Urothelium cell line (cell line): ENCODE measurements at regions not wholly inside any gene's neighbourhood (a gene's known extent, or its start where the extent isn't known, plus 50 kb on each side); places are given as distances from the start of the nearest gene placed in this dataset.

ENCODE experiments used
- DNase-seq: peaks from one replicate; pipeline ENCODE4 v3.0.0; 2011; ENCODE audit warnings: low spot score, mixed read lengths
- FAIRE-seq: peaks from 2 replicates; lab custom pipeline; 2011; peaks lifted over from hg19 to GRCh38; lab: Jason Lieb, UNC

DNA sequence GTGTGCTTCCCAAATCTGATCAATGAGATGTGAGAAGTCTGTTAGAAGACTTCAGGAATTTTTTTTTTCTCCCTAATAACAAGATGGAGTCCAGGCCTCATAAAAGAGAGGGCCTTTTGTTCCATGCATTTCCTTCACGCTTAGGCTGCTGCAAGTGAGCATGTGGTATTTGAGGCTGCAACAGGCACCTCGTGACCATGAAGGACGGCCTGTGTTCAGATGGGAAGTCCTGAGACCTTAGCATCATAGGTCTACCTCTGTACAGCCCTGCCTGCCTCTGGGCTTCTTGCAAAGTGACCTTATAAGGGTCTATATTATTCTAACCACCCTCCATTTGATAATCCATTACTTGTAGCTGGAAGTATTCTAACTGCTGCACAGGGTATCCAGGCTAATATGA, 86.6 kb downstream of the BOD1 start:
- no peak for FAIRE-seq
- DNase-seq: no peak

DNA sequence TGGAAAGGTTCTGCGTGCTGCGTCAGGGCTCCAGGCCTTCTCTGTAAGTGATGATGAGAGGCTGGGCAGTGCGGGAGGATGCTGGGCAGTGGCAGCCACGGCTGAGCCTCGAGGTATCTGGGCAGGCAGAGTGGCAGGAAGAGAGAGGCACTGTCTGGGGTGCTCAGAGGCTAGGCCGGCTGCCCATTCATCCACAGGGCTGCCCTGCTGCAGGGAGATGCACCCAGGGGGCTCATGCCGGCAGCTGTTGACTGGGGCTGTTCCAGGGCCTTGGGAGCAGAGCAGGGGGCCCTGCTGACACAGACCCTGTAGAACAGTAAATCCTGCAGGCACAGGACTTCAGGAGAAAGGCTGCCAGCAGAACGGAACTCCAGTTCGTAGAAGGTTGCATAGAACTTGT, 88.8 kb downstream of the BOD1 start:
- FAIRE-seq (peak; percentile 32), DNase-seq (no peak)

- no peak for DNase-seq
- no peak for FAIRE-seq
These were observed 92.3 kb downstream of the BOD1 start for GRCh38 chr5:173524136-173524535.

DNA sequence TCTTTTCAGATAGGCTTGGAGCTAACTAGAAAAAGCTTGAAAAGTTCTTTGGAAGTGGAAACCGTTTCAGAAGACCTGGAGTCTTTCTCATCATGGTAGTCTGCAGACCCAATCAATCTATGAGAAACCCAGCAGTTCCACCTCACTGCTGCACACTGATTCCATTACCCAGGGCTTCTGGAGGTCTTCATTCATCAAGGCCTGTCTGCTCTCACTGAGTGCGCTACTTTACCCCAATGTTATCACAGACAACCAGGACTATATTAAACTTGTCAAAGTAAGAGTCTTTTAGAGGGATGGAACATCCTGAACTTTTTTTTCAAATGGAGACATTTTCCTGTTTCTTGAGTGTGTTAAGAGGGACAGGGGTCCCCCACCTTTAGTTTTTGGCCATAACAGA, 93.1 kb downstream of the BOD1 start:
- FAIRE-seq: no peak
- no peak for DNase-seq

DNA sequence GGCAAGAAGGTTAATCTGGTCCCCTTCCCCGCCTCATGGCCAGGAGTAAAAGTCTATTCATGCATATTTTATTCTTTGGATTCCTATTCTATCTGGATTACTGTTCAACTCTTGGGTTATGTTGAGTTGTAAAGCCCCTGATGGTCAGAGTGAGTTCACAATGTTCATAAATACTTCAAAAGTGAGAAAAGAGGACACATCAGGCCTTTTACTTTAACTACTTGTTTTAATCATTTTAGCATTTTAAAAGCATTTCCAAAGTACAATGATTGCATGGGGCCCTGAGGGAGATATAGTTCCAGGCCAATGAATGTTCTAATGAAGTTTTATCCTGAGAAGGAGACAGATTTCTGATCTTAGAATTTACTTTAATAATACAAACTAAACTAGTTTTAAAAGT, 93.9 kb downstream of the BOD1 start:
- FAIRE-seq: no peak
- DNase-seq: no peak

GRCh38 chr5:173518856-173519255, 97.6 kb downstream of the BOD1 start:
- FAIRE-seq (no peak), DNase-seq (no peak)

DNA sequence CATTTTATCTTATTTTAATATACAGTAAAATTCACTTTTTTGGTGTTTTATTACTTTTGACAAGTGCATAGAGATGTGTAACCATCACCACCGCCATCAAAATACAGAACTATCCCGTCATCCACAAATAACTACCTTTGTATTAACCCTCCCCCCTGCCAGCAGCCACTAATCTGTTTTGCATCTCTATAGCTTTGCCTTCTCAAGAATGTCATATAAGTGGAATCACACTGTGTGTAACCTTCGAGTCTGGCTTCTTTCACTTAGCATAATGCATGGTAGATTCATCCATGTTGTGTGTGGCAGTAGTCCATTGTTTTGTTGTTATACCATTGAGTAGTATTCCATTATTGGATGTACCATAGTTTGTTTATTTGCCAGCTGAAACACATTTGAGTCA, 98.8 kb downstream of the BOD1 start:
- DNase-seq: no peak
- no peak for FAIRE-seq

GRCh38 chr5:173515526-173515925, 100.9 kb downstream of the BOD1 start:
- FAIRE-seq (no peak), DNase-seq (no peak)

DNA sequence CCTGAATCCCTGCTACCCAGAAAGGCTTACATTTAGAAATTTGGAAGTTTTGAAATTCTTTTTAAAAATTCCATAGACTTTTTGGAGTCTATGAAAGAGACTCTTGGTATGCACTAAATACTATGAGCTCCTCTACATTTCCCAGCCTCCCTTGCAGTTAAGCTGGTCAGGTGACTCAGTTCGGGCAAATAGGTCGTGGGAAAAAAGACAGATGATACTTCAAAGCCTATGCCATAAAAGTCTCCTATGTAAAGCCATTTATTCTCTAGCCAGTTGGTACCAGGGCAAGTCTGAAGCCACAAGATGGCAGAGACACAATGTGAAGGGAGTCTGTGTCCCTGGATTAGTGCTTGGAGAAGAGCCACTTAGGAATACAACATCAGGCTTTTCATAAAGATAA, 101.8 kb downstream of the BOD1 start:
- DNase-seq (no peak), FAIRE-seq (no peak)

- DNase-seq (no peak), FAIRE-seq (no peak)
These were observed 102.9 kb downstream of the BOD1 start for GRCh38 chr5:173513521-173513991.

DNA sequence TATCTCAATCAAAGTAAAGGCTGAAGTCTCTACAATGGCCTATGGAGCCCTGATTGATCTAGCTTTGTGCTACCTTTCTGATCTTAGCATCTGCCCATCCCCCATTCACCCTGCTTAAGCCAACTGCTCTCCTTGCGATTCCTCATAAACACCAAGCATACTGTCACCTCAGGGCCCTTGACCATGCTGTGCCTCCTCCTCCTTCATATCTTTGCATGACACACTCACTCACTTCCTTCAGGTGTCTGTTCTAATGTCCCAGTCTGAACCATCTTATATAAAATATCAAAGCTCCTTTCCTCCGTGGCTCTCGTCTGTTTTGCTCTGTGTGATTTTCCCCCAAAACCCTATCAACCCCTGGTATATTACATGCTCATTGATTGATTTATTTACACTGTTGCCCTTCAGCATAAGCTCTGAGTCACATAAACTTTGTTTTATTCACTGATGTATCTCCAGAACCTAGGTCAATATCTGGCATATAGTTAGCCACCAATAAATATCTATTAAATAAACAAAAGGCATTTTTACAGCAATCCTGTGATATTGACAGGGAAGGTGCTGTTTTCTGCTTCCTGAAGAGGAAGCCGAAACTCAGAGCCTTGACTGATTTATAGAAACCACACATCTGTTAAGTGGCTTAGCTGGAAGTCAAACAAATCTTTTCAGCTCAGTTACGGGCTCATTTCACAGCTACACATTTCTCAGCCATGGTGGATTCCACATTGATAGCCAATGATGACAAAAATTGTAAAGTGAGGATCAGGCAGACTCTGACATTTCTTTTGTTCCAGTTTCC, 103.6 kb downstream of the BOD1 start:
- FAIRE-seq: no peak
- DNase-seq: no peak

DNA sequence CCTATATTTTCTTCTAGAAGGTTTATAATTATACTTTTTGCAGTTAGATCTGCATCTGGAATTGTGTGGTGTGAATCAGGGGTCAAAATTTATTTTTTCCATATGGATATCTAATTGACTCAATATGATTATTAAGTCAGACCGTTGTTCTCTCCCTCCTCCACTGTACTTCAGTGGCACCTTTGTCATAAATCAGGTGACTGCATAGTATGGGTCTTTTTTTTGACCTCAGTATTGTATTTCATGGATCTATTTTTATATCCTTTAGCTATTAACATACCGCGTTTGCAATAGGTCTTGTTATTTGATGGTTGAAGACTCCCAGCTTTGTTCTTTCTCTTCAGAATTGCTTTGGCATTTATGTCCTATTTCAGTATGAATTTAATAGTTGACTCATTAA, 107.4 kb downstream of the BOD1 start:
- DNase-seq: no peak
- no peak for FAIRE-seq

DNA sequence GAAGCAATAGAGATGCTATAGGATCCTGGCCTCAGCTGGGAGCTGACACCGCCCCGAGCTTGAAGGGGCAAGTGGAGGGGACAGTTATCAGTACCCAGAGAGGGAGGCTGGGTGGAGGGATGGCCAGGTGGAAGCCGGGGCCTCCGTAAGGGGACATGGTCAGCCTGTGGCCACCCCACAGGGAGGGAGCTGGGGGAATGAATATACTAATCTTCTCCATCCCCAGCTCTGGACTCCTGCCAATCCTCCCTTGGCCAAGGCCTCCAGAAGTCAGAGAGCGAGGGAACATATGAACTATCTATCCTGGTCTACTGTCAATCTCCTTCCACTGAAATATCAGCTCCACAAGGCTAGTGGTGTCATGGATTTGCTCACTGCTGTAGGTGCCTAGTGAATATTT, 109.3 kb downstream of the BOD1 start:
- FAIRE-seq (no peak), DNase-seq (no peak)

DNA sequence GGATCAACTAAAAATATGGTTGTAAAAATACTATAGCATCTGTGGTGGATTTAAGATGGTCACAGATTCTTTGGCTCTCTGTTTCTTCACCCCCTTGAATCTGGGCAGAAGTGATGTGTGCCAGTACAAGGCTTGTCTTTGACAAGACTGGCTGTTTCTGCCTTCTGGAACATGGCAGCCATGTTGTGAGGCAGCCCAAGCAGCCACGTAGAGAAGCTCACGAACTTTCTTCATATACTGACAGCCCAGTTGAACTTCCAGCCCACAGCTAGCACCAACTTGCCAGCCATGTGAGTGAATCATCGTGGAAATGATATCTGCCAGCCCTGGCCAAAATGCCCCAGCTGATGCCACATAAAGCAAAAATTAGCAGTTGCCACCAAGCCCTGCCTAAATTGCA, 110.8 kb downstream of the BOD1 start:
- DNase-seq: no peak
- no peak for FAIRE-seq

- FAIRE-seq: no peak
- no peak for DNase-seq
These were observed 114.5 kb downstream of the BOD1 start for GRCh38 chr5:173501922-173502321.

GRCh38 chr5:173501271-173501670, 115.2 kb downstream of the BOD1 start:
- DNase-seq (no peak), FAIRE-seq (no peak)

DNA sequence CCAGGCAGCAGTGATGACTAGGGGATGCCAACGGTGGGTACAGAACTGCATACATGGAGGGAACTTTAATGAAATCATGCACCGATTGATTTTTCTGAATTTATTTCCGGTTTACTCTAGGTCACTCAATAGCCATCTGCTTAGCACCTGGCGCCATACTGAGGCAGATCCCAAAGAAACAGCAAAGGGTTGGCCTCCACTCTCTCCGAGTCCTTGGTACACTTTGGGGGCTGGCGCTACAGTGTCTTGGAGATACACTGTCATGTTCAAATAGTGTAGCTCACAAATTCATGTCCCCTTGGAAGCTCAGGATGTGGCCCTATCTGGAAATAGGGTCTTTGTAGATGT, 116.3 kb downstream of the BOD1 start:
- DNase-seq: no peak
- FAIRE-seq: no peak

GRCh38 chr5:173499471-173500212, 116.8 kb downstream of the BOD1 start:
- no peak for FAIRE-seq
- no peak for DNase-seq

DNA sequence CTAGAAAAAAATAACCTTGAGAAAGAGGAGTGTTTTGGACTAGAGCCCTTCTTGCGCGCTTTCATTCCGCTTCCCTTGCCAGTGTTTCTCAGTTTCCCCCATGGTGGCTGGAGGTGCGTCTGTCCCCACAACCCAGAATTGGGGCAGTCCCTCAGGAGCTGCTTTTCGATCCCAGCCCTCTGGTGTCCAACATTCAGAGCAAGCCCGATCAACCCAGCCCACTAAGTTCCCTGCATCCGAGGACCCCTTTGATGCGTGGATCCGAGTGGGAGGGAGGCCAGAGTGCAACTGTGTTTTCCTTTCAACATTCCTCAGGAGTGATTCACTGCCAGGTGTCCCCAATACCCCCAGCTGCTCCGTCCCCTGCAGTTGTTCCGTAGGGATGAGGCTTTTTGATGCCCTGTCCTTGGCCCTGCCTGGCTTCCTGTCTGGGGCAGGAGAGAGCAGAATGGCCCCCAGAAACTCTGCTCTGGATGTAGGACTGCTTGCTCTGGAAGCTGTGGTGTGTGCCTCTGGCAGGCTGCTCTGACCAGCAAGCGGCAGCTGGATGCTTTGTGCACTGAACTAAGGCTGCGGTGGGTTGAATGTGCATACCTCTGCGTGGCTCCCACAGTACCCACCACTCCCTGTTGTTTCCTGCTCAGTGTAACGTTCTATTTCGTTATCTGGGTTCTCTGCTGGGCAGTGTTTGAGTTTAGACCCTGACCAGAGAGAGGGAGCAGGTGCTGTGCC, 117.5 kb downstream of the BOD1 start:
- FAIRE-seq: no peak

GRCh38 chr5:173498286-173498685, 118.2 kb downstream of the BOD1 start:
- FAIRE-seq (no peak), DNase-seq (peak; percentile 46)

More for the DNA sequence above, 117.5 kb downstream of the BOD1 start:
- peak; percentile 61 for DNase-seq

DNA sequence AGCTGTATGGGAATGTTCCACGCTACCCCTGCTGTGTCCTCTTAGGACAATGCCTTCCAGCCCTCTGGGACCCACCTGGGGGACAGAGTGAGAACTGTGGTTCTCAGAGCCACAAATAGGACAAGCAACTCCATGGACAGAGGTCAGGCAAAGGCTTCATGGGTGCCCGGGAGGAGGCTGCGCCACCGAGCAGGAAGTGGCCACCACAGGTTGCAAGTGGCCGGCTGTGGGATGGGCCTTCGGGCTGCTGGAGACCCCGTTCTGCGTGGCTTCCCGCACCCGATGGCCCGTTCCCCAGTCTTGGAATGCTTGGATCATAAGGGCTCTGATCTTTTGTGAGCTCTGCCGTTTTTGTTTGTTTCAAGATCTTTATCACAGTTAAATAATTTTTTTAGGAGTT, 118.8 kb downstream of the BOD1 start:
- no peak for DNase-seq
- FAIRE-seq: no peak

GRCh38 chr5:173496883-173497255, 119.6 kb downstream of the BOD1 start:
- DNase-seq: no peak
- no peak for FAIRE-seq
